ENCODE measurements at regions not wholly inside any gene's neighbourhood (a gene's known extent, or its start where the extent isn't known, plus 50 kb on each side); places are given as distances from the start of the nearest gene placed in this dataset.

- no peak for FAIRE-seq
- Histone ChIP-seq H3K56ac (replicated peaks; ENCODE audit: insufficient read length, low read depth, low read length) (no peak overlapping the region), H4K8ac (ENCODE audit: extremely low read depth, insufficient read depth, low read length) (no peak overlapping the region), H3K9me3 (ENCODE audit: insufficient read depth in 2 of 2, low read depth in 1 of 2, low read length in 1 of 2) (peaks cover 2 to 7% of the 10 kb centered on the region in 2 experiments; a peak in 2 of 4 replicates), H3K4ac (replicated peaks; ENCODE audit: insufficient read length, low read depth, low read length) (no peak overlapping the region), H3K4me3 (ENCODE audit: extremely low read depth in 1 of 4, insufficient read depth in 2 of 4, low read depth in 3 of 4, low read length in 4 of 4) (no peak overlapping the region), H3K23ac (ENCODE audit: insufficient read length) (no peak overlapping the region), H3K9ac (replicated peaks in 1 of 4; ENCODE audit: extremely low read depth in 1 of 4, low read depth in 3 of 4, low read length in 3 of 4) (no peak overlapping the region), H2BK120ac (replicated peaks; ENCODE audit: low read depth, low read length) (no peak overlapping the region), H3K18ac (ENCODE audit: extremely low read depth, low read length) (no peak overlapping the region), H3K79me2 (ENCODE audit: control insufficient read depth in 1 of 2, insufficient read depth in 2 of 2, low read length in 2 of 2) (no peaks in the 10 kb centered on the region), H4K5ac (ENCODE audit: insufficient read length, low read depth, low read length) (no peak overlapping the region), H2AFZ (ENCODE audit: low read length) (no peak overlapping the region), H3K27me3 (replicated peaks in 1 of 4; ENCODE audit: control insufficient read depth in 3 of 4, extremely low read depth in 1 of 4, insufficient read depth in 3 of 4, low read length in 3 of 4) (no peaks in the 10 kb centered on the region), H3K23me2 (ENCODE audit: low read depth, low read length) (no peaks in the 10 kb centered on the region), H2BK12ac (ENCODE audit: low read depth, low read length) (no peak overlapping the region), H3K36me3 (ENCODE audit: control insufficient read depth in 2 of 4, insufficient read depth in 4 of 4, low read length in 3 of 4) (no peaks in the 10 kb centered on the region), H2BK15ac (ENCODE audit: low read length) (no peak overlapping the region), H3K27ac (ENCODE audit: low read depth, low read length) (no peak overlapping the region), H2BK20ac (ENCODE audit: low read length) (no peak overlapping the region), H3K79me1 (ENCODE audit: low read depth, low read length) (no peaks in the 10 kb centered on the region), H2BK5ac (ENCODE audit: low read depth, low read length) (no peak overlapping the region), H3K4me1 (replicated peaks in 1 of 4; ENCODE audit: control insufficient read depth in 3 of 4, insufficient read depth in 4 of 4, low read length in 3 of 4) (no peaks in the 10 kb centered on the region), H3K4me2 (ENCODE audit: insufficient read depth in 1 of 2, low read depth in 2 of 2, low read length in 2 of 2) (no peak overlapping the region), H3K14ac (ENCODE audit: insufficient read length) (no peak overlapping the region), H4K91ac (replicated peaks; ENCODE audit: insufficient read length, low read length) (no peak overlapping the region), H2AK5ac (ENCODE audit: low read depth, low read length) (no peak overlapping the region), H4K20me1 (replicated peaks in 1 of 2; ENCODE audit: control insufficient read depth in 1 of 2, insufficient read depth in 2 of 2, low read length in 2 of 2) (no peaks in the 10 kb centered on the region)
- 86% methylated on average over 1 of the region's 1 CpG; no CpG with 5 or more reads in 1 of the 2 experiments for WGBS, 2 experiments (ENCODE audit: extremely low coverage in 1 of 2, insufficient coverage in 1 of 2, insufficient read length in 1 of 2, insufficient replicate concordance in 2 of 2, low coverage in 1 of 2, low lambda C conversion rate in 2 of 2, missing lambda C conversion rate in 1 of 2)
- TF ChIP-seq JUND (IDR thresholded peaks at IDR 0.05; ENCODE audit: low read length) (no peak), E2F6 (IDR thresholded peaks at IDR 0.05) (peak; percentile 41; the same call in 1 of the 2 replicates)
- DNase-seq (ENCODE audit: low read depth in 1 of 2, low spot score in 2 of 2) = no peak
- POLR2A ChIA-PET (ENCODE audit: partially characterized antibody) = no interaction called here
- CTCF ChIA-PET (ENCODE audit: partially characterized antibody) = no interaction called here
Measured at GRCh38 chr2:71767663-71768062, 314.3 kb downstream of the DYSF start.
